H9 (cell line): ENCODE measurements at regions not wholly inside any gene's neighbourhood (a gene's known extent, or its start where the extent isn't known, plus 50 kb on each side); places are given as distances from the start of the nearest gene placed in this dataset.

Experiments used
- DNase-seq: peaks from one replicate; pipeline ENCODE4 v3.0.0-alpha.2; 2017
- H2AFZ ChIP-seq: one replicate; pipeline ENCODE4 v1.6.1; 2013; ENCODE audit warnings: mild to moderate bottlenecking, low read length, control low read depth, moderate library complexity
- H2AK5ac ChIP-seq: 2 replicates; pipeline ENCODE4 v1.6.1; 2013; ENCODE audit warnings: low read length, control low read depth, mixed read lengths; ENCODE audit not compliant: insufficient read length
- H2BK120ac ChIP-seq: one replicate; pipeline ENCODE4 v1.6.1; 2013; ENCODE audit warnings: low read depth, mild to moderate bottlenecking, low read length, control low read depth, inconsistent platforms; ENCODE audit not compliant: poor library complexity, severe bottlenecking
- H2BK12ac ChIP-seq: 2 replicates; pipeline ENCODE4 v1.6.1; 2013; ENCODE audit warnings: low read length, control low read depth, mixed read lengths, low read depth; ENCODE audit not compliant: insufficient read length
- H2BK15ac ChIP-seq: 2 replicates; pipeline ENCODE4 v1.6.1; 2013; ENCODE audit warnings: low read depth, low read length, control low read depth
- H2BK20ac ChIP-seq: one replicate; pipeline ENCODE4 v1.6.1; 2013; ENCODE audit warnings: low read depth, mild to moderate bottlenecking, low read length, control low read depth, inconsistent platforms; ENCODE audit not compliant: poor library complexity, severe bottlenecking
- H2BK5ac ChIP-seq: 2 replicates; pipeline ENCODE4 v1.6.1; 2013; ENCODE audit warnings: low read length, control low read depth, mixed read lengths; ENCODE audit not compliant: insufficient read length
- H3K14ac ChIP-seq: 2 replicates; pipeline ENCODE4 v1.6.1; 2013; ENCODE audit warnings: low read length, control low read depth; ENCODE audit not compliant: insufficient read depth
- H3K18ac ChIP-seq: 2 replicates; pipeline ENCODE4 v1.6.1; 2013; ENCODE audit warnings: low read depth, mild to moderate bottlenecking, mixed read lengths, low read length, control low read depth; ENCODE audit not compliant: insufficient read length
- H3K23ac ChIP-seq: 2 replicates; pipeline ENCODE4 v1.6.1; 2013; ENCODE audit warnings: low read length, control low read depth, mixed read lengths, low read depth; ENCODE audit not compliant: insufficient read length
- H3K23me2 ChIP-seq: 2 replicates; pipeline ENCODE4 v1.6.1; 2013; ENCODE audit warnings: low read depth, mild to moderate bottlenecking, mixed read lengths, low read length, control low read depth; ENCODE audit not compliant: insufficient read length, poor library complexity, severe bottlenecking
- H3K27ac ChIP-seq: 2 replicates; pipeline ENCODE4 v1.5.1; 2013; ENCODE audit warnings: low read length, control low read depth, mixed read lengths, low read depth; ENCODE audit not compliant: insufficient read length
- H3K27me3 ChIP-seq: 2 replicates; pipeline ENCODE4 v1.6.1; 2013; ENCODE audit warnings: low read length, control low read depth, inconsistent platforms; ENCODE audit not compliant: insufficient read depth
- H3K4ac ChIP-seq: 2 replicates; pipeline ENCODE4 v1.6.1; 2013; ENCODE audit warnings: low read depth, mild to moderate bottlenecking, control low read depth, inconsistent platforms, low read length, moderate library complexity
- H3K4me1 ChIP-seq: 2 replicates; pipeline ENCODE4 v1.6.1; 2013; ENCODE audit warnings: low read length, control low read depth, inconsistent platforms; ENCODE audit not compliant: insufficient read depth
- H3K4me2 ChIP-seq: 2 replicates; pipeline ENCODE4 v1.6.1; 2013; ENCODE audit warnings: low read length, control low read depth, mixed read lengths; ENCODE audit not compliant: insufficient read length, insufficient read depth
- H3K56ac ChIP-seq: 2 replicates; pipeline ENCODE4 v1.6.1; 2013; ENCODE audit warnings: low read depth, mild to moderate bottlenecking, mixed read lengths, low read length, control low read depth; ENCODE audit not compliant: insufficient read length
- H3K79me1 ChIP-seq: 2 replicates; pipeline ENCODE4 v1.6.1; 2013; ENCODE audit warnings: low read depth, mild to moderate bottlenecking, moderate library complexity, low read length, control low read depth, inconsistent platforms; ENCODE audit not compliant: insufficient read depth, poor library complexity, severe bottlenecking
- H3K79me2 ChIP-seq: 2 replicates; pipeline ENCODE4 v1.6.1; 2013; ENCODE audit warnings: low read length, control low read depth, inconsistent platforms; ENCODE audit not compliant: insufficient read depth
- H3K9ac ChIP-seq: 2 replicates; pipeline ENCODE4 v1.6.1; 2013; ENCODE audit warnings: low read length, control low read depth, mixed read lengths; ENCODE audit not compliant: insufficient read length; ENCODE audit errors: extremely low read depth
- H3K9me3 ChIP-seq: one replicate; pipeline ENCODE4 v1.6.1; 2013; ENCODE audit warnings: low read depth, low read length, inconsistent platforms; ENCODE audit not compliant: control insufficient read depth
- H3T11ph ChIP-seq: one replicate; pipeline ENCODE4 v1.6.1; 2013; ENCODE audit warnings: mild to moderate bottlenecking, low read length, control low read depth, inconsistent platforms
- H4K20me1 ChIP-seq: one replicate; pipeline ENCODE4 v1.6.1; 2013; ENCODE audit not compliant: control insufficient read depth, insufficient read length, insufficient read depth
- H4K5ac ChIP-seq: 2 replicates; pipeline ENCODE4 v1.6.1; 2013; ENCODE audit warnings: low read depth, mild to moderate bottlenecking, mixed read lengths, low read length, control low read depth; ENCODE audit not compliant: insufficient read length
- H4K8ac ChIP-seq: replicated peaks from 2 replicates; pipeline ENCODE4 v1.6.1; 2013; ENCODE audit warnings: low read length, control low read depth, mixed read lengths, low read depth; ENCODE audit not compliant: insufficient read length
- H4K91ac ChIP-seq: 2 replicates; pipeline ENCODE4 v1.6.1; 2013; ENCODE audit warnings: low read depth, mild to moderate bottlenecking, moderate library complexity, mixed read lengths, low read length, control low read depth; ENCODE audit not compliant: insufficient read length
- H3K27ac Mint-ChIP-seq, 3 experiments: 2 replicates in 2 of 3; 3 replicates in 1 of 3; pipeline ENCODE4 v1.8.0; 2020 to 2021; ENCODE audit warnings: mixed read lengths in 3 of 3, mild to moderate bottlenecking in 1 of 3, moderate library complexity in 1 of 3
- H3K27me3 Mint-ChIP-seq: 2 replicates; pipeline ENCODE4 v1.8.0; 2021; ENCODE audit warnings: low read depth, mild to moderate bottlenecking, moderate library complexity, mixed read lengths
- H3K36me3 Mint-ChIP-seq, 3 experiments: 2 replicates in 2 of 3; 3 replicates in 1 of 3; pipeline ENCODE4 v1.8.0; 2020 to 2021; ENCODE audit warnings: low read depth in 3 of 3, mixed read lengths in 3 of 3; ENCODE audit not compliant: insufficient read depth in 1 of 3
- H3K4me1 Mint-ChIP-seq, 2 experiments: 2 replicates each; pipeline ENCODE4 v1.8.0; 2020; ENCODE audit warnings: mixed read lengths in 2 of 2
- H3K4me3 Mint-ChIP-seq, 2 experiments: 2 replicates in 1 of 2; 3 replicates in 1 of 2; pipeline ENCODE4 v1.8.0; 2020 to 2021; ENCODE audit warnings: mild to moderate bottlenecking in 2 of 2, mixed read lengths in 2 of 2, moderate library complexity in 1 of 2
- H3K9me3 Mint-ChIP-seq, 2 experiments: 2 replicates in 1 of 2; 3 replicates in 1 of 2; pipeline ENCODE4 v1.8.0; 2020; ENCODE audit warnings: mild to moderate bottlenecking in 2 of 2, mixed read lengths in 2 of 2, moderate library complexity in 1 of 2
- WGBS: extraction: QIAGEN DNeasy Blood & Tissue Kit; methylation state at CpG from one replicate; pipeline ENCODE4 v1.1.7; 2013; ENCODE audit warnings: missing lambda C conversion rate, low lambda C conversion rate, mixed read lengths; ENCODE audit not compliant: insufficient read length; ENCODE audit errors: extremely low coverage; 5-methylcytosine and 5-hydroxymethylcytosine counted together
- TF ChIP-seq, protein P1 (sequence below): fragments of 200-600 bp; sonication (generic); conservative IDR thresholded peaks from 3 replicates; pipeline ENCODE4 v1.8.0; 2021; ENCODE audit warnings: antibody characterized with exemption, mild to moderate bottlenecking

DNA sequence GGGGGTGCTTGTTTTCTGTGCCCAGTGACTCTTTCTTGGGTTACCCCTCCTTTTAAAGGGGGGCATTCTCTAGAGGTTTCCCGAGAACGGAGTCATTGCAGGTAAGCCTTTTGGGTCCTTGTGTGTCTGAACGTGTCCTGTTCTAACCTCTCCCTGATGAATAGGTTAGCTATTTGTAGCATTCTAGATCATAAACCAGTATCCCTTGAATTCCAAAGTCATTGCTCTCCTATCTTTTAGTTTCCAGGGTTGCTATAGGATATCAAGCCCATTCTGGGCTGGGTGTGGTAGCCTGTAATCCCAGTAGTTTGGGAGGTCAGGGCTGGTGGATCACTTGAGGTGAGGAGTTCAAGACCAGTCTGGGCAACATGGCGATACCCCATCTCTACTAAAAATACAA, 65.9 kb upstream of the YWHAQ start:
- Histone ChIP-seq H3K18ac (no peak overlapping the region), H2BK120ac (no peak overlapping the region), H2BK5ac (no peak overlapping the region), H4K91ac (no peak overlapping the region), H3K9ac (no peak overlapping the region), H2BK12ac (no peak overlapping the region), H3K14ac (no peak overlapping the region), H2AFZ (no peak overlapping the region), H3T11ph (no peak overlapping the region), H3K4me2 (no peak overlapping the region), H3K27ac (no peak overlapping the region), H2BK20ac (no peak overlapping the region), H3K9me3 (no peaks in the 10 kb centered on the region), H3K56ac (no peak overlapping the region), H3K23me2 (no peaks in the 10 kb centered on the region), H2BK15ac (no peak overlapping the region), H3K79me2 (no peaks in the 10 kb centered on the region), H3K79me1 (no peaks in the 10 kb centered on the region), H3K4ac (no peak overlapping the region), H4K20me1 (no peaks in the 10 kb centered on the region), H4K5ac (no peak overlapping the region), H2AK5ac (no peak overlapping the region), H3K23ac (no peak overlapping the region), H3K27me3 (no peaks in the 10 kb centered on the region), H4K8ac (no peak overlapping the region), H3K4me1 (peaks cover 10% of the 10 kb centered on the region; the same call in 1 of the 2 replicates)
- Mint-ChIP-seq H3K27me3 (peaks cover 4% of the 10 kb centered on the region), H3K36me3 (no peaks in the 10 kb centered on the region), H3K4me3 (no peak overlapping the region), H3K4me1 (peaks cover 14 to 18% of the 10 kb centered on the region in 2 experiments), H3K9me3 (no peaks in the 10 kb centered on the region), H3K27ac (no peak overlapping the region)
- DNase-seq: no peak
- no CpG with 5 or more reads among the region's 4 CpGs for WGBS
- TF ChIP-seq, protein P1, sequence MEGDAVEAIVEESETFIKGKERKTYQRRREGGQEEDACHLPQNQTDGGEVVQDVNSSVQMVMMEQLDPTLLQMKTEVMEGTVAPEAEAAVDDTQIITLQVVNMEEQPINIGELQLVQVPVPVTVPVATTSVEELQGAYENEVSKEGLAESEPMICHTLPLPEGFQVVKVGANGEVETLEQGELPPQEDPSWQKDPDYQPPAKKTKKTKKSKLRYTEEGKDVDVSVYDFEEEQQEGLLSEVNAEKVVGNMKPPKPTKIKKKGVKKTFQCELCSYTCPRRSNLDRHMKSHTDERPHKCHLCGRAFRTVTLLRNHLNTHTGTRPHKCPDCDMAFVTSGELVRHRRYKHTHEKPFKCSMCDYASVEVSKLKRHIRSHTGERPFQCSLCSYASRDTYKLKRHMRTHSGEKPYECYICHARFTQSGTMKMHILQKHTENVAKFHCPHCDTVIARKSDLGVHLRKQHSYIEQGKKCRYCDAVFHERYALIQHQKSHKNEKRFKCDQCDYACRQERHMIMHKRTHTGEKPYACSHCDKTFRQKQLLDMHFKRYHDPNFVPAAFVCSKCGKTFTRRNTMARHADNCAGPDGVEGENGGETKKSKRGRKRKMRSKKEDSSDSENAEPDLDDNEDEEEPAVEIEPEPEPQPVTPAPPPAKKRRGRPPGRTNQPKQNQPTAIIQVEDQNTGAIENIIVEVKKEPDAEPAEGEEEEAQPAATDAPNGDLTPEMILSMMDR: no peak
